Endothelial cell of umbilical vein (primary cell): ENCODE measurements at regions not wholly inside any gene's neighbourhood (a gene's known extent, or its start where the extent isn't known, plus 50 kb on each side); places are given as distances from the start of the nearest gene placed in this dataset.

ENCODE experiments used
- BruUV-seq: library from RNA; stranded (reverse); fragments of 400-500 nt; replicated peaks from 2 replicates; lab custom pipeline; 2021; lab: Mats Ljungman, UMichigan
- CTCF ChIA-PET: fragments of 300-600, 350-600 bp; sonication (Branson Sonifier 250); formaldehyde crosslinking; loops from one replicate; lab custom pipeline; 2021; ENCODE audit warnings: antibody characterized with exemption, inconsistent platforms; lab: Charles Lee
- POLR2A ChIA-PET: fragments of 300-600, 350-600 bp; sonication (Branson Sonifier 250); formaldehyde crosslinking; loops from one replicate; lab custom pipeline; 2021; ENCODE audit warnings: antibody characterized with exemption, inconsistent platforms; lab: Charles Lee
- DNase-seq: peaks from one replicate; pipeline ENCODE4 v3.0.0-alpha.2; 2011; ENCODE audit warnings: low read depth, low spot score
- FAIRE-seq: peaks from 2 replicates; lab custom pipeline; 2011; peaks lifted over from hg19 to GRCh38; lab: Jason Lieb, UNC
- H2AFZ ChIP-seq: 2 replicates; pipeline ENCODE4 v1.6.0; 2012; ENCODE audit warnings: low read depth, low read length, control low read depth, inconsistent platforms
- H3K27ac ChIP-seq: 2 replicates; pipeline ENCODE4 v1.5.1; 2011; ENCODE audit warnings: low read depth, mild to moderate bottlenecking, control low read depth, low read length, moderate library complexity; ENCODE audit not compliant: insufficient read depth
- H3K27me3 ChIP-seq, 2 experiments: 2 replicates each; pipeline versions ENCODE4 v1.6.0 to v1.6.1; 2011; ENCODE audit warnings: low read length in 2 of 2, mixed read lengths in 1 of 2; ENCODE audit not compliant: control insufficient read depth in 2 of 2, insufficient read depth in 2 of 2
- H3K36me3 ChIP-seq, 2 experiments: 2 replicates in 1 of 2; 3 replicates in 1 of 2; pipeline ENCODE4 v1.5.1; 2011; ENCODE audit warnings: low read length in 2 of 2, mild to moderate bottlenecking in 1 of 2, moderate library complexity in 1 of 2; ENCODE audit not compliant: control insufficient read depth in 2 of 2, insufficient read depth in 2 of 2; ENCODE audit errors: extremely low read depth in 1 of 2
- H3K4me1 ChIP-seq: 3 replicates; pipeline ENCODE4 v1.5.1; 2011; ENCODE audit warnings: mild to moderate bottlenecking, low read length; ENCODE audit not compliant: control insufficient read depth, insufficient read depth; ENCODE audit errors: extremely low read depth
- H3K4me2 ChIP-seq: 2 replicates; pipeline ENCODE4 v1.6.1; 2011; ENCODE audit warnings: low read length, control low read depth, mixed read lengths; ENCODE audit not compliant: insufficient read depth
- H3K4me3 ChIP-seq, 3 experiments: fragments of 200-600 bp in 1 of 3; sonication (generic), shearing (Covaris generic) in 1 of 3; replicated peaks in 1 of 3; 2 replicates each; pipeline ENCODE4 v1.5.1; 2011 to 2016; ENCODE audit warnings: control low read depth in 3 of 3, low read length in 3 of 3, mild to moderate bottlenecking in 2 of 3, inconsistent platforms in 1 of 3, low read depth in 1 of 3, moderate library complexity in 1 of 3; ENCODE audit not compliant: insufficient read depth in 1 of 3
- H3K79me2 ChIP-seq: 2 replicates; pipeline ENCODE4 v1.6.0; 2012; ENCODE audit warnings: low read length, inconsistent platforms; ENCODE audit not compliant: control insufficient read depth, insufficient read depth
- H3K9ac ChIP-seq: replicated peaks from 2 replicates; pipeline ENCODE3; 2011; ENCODE audit warnings: low read length, control low read depth; ENCODE audit not compliant: insufficient read depth; ENCODE audit errors: extremely low read depth
- H3K9me1 ChIP-seq: replicated peaks from 3 replicates; pipeline ENCODE4 v1.6.0; 2011; ENCODE audit warnings: mild to moderate bottlenecking, low read length; ENCODE audit not compliant: control insufficient read depth, insufficient read depth; ENCODE audit errors: extremely low read depth
- H3K9me3 ChIP-seq: replicated peaks from 2 replicates; pipeline ENCODE4 v1.5.1; 2012; ENCODE audit warnings: low read length, inconsistent platforms; ENCODE audit not compliant: control insufficient read depth, insufficient read depth
- H4K20me1 ChIP-seq: replicated peaks from 2 replicates; pipeline ENCODE3; 2011; ENCODE audit warnings: mild to moderate bottlenecking, low read length; ENCODE audit not compliant: control insufficient read depth, insufficient read depth; ENCODE audit errors: extremely low read depth
- EZH2 ChIP-seq: IDR thresholded peaks from 2 replicates; pipeline ENCODE4 v1.6.1; 2012; ENCODE audit warnings: borderline replicate concordance, low read depth, mild to moderate bottlenecking, moderate library complexity, low read length, inconsistent platforms; ENCODE audit not compliant: severe bottlenecking
- FOS ChIP-seq: IDR thresholded peaks from 2 replicates; pipeline ENCODE4 v1.6.1; 2011; ENCODE audit warnings: mild to moderate bottlenecking, low read length, moderate library complexity, borderline replicate concordance; ENCODE audit not compliant: insufficient read depth
- GATA2 ChIP-seq: IDR thresholded peaks from 2 replicates; pipeline ENCODE4 v1.7.0; 2011; ENCODE audit warnings: low read depth, mild to moderate bottlenecking, moderate library complexity, mixed read lengths, low read length; ENCODE audit not compliant: insufficient read length, insufficient read depth
- JUN ChIP-seq: IDR thresholded peaks from 2 replicates; pipeline ENCODE4 v1.6.1; 2011; ENCODE audit warnings: borderline replicate concordance, low read depth; ENCODE audit not compliant: insufficient read length, insufficient read depth
- MYC ChIP-seq: IDR thresholded peaks from one replicate; pipeline ENCODE4 v1.6.1; 2011; ENCODE audit warnings: mild to moderate bottlenecking, low read depth, low read length
- POLR2A ChIP-seq: IDR thresholded peaks from 2 replicates; pipeline ENCODE4 v1.6.1; 2012; ENCODE audit warnings: low read depth, mild to moderate bottlenecking, control low read depth, low read length
- POLR2AphosphoS5 ChIP-seq: IDR thresholded peaks from 2 replicates; pipeline ENCODE4 v1.6.1; 2012; ENCODE audit warnings: low read depth, mild to moderate bottlenecking, control low read depth, low read length, moderate library complexity; ENCODE audit not compliant: insufficient read depth
- dilution Hi-C: fragments of 300-500 bp; cut with MboI; formaldehyde crosslinking; loops from one replicate; pipeline ENCODE4 v1.15.0; 2019; ENCODE audit warnings: low sequenced_read_pairs; ENCODE audit not compliant: extremely low pct_ligation_motif_present
- intact Hi-C: fragments of 100-400 bp; cut with micrococcal nuclease; formaldehyde crosslinking; loops from one replicate; pipeline ENCODE4 v1.10.0; 2022
- TF ChIP-seq, protein P1 (sequence below): IDR thresholded peaks from 2 replicates; pipeline ENCODE4 v1.6.1; 2011; ENCODE audit not compliant: insufficient read depth, insufficient read length
- TF ChIP-seq, protein P2 (sequence below), 2 donors: IDR thresholded peaks; 1 replicate in 1 of 2; 2 replicates in 1 of 2; pipeline ENCODE4 v1.5.1; 2011; ENCODE audit warnings: low read length in 2 of 2, mild to moderate bottlenecking in 2 of 2, moderate library complexity in 2 of 2, control low read depth in 1 of 2, inconsistent platforms in 1 of 2, low read depth in 1 of 2; ENCODE audit not compliant: insufficient read depth in 1 of 2; ENCODE audit errors: extremely low read depth in 1 of 2

- no peak for TF ChIP-seq JUN
- TF ChIP-seq MYC, result no peak
- TF ChIP-seq, protein P1, sequence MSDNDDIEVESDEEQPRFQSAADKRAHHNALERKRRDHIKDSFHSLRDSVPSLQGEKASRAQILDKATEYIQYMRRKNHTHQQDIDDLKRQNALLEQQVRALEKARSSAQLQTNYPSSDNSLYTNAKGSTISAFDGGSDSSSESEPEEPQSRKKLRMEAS, result no peak
- TF ChIP-seq, protein P2, sequence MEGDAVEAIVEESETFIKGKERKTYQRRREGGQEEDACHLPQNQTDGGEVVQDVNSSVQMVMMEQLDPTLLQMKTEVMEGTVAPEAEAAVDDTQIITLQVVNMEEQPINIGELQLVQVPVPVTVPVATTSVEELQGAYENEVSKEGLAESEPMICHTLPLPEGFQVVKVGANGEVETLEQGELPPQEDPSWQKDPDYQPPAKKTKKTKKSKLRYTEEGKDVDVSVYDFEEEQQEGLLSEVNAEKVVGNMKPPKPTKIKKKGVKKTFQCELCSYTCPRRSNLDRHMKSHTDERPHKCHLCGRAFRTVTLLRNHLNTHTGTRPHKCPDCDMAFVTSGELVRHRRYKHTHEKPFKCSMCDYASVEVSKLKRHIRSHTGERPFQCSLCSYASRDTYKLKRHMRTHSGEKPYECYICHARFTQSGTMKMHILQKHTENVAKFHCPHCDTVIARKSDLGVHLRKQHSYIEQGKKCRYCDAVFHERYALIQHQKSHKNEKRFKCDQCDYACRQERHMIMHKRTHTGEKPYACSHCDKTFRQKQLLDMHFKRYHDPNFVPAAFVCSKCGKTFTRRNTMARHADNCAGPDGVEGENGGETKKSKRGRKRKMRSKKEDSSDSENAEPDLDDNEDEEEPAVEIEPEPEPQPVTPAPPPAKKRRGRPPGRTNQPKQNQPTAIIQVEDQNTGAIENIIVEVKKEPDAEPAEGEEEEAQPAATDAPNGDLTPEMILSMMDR (IDR thresholded peaks at IDR 0.05; ENCODE audit: extremely low read depth in 1 of 2, insufficient read depth in 1 of 2, low read depth in 1 of 2, low read length in 2 of 2), result no peak
- no peak for TF ChIP-seq POLR2A
- no peak for FAIRE-seq
- H4K20me1 ChIP-seq, result no peaks in the 10 kb centered on the region
- no peaks in the 10 kb centered on the region for H3K4me1 ChIP-seq
- dilution Hi-C loops, result no loop called here
- no peaks in the 10 kb centered on the region for H3K79me2 ChIP-seq
- POLR2A ChIA-PET, result no interaction called here
- no peak overlapping the region for H3K9ac ChIP-seq
- H3K9me3 ChIP-seq, result no peaks in the 10 kb centered on the region
- no peak overlapping the region for H3K4me3 ChIP-seq
- no peak overlapping the region for H2AFZ ChIP-seq
- CTCF ChIA-PET, result no interaction called here
- H3K9me1 ChIP-seq, result no peaks in the 10 kb centered on the region
- H3K27me3 ChIP-seq, result no peaks in the 10 kb centered on the region
- no peak overlapping the region for H3K4me2 ChIP-seq
- no peaks in the 10 kb centered on the region for H3K36me3 ChIP-seq
- no peak for DNase-seq
- intact Hi-C loops, result no loop called here
- no peak overlapping the region for H3K27ac ChIP-seq
- no TSS peak for BruUV-seq
These were observed 189.0 kb upstream of the PUM3 start for GRCh38 chr9:3032898-3033297.

DNA sequence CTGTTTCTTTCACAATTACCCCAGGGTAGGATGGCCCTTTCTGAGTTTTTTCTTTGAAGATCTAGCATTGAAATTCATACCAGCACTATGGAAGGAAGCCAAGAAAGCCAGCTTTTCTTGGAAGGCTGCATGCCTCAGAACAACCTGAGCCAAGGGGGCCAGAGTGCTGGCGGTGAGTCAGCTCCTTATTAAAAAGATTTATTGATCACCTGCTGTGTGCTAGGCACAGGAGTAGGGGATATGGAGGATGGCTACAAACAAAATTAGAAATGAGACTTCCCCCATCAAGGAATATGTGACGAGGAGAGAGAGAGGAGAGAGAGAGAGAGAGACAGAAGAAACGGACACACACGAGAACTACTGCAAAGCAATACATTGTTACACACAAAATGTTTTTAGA lies 184.6 kb upstream of the PUM3 start:
- Histone ChIP-seq H4K20me1 (no peaks in the 10 kb centered on the region), H3K9me1 (no peaks in the 10 kb centered on the region), H3K4me2 (no peak overlapping the region), H3K9me3 (no peaks in the 10 kb centered on the region), H2AFZ (no peak overlapping the region), H3K36me3 (no peaks in the 10 kb centered on the region), H3K4me1 (no peaks in the 10 kb centered on the region), H3K27me3 (no peaks in the 10 kb centered on the region), H3K4me3 (no peak overlapping the region), H3K27ac (no peak overlapping the region), H3K9ac (no peak overlapping the region), H3K79me2 (no peaks in the 10 kb centered on the region)
- no peak for TF ChIP-seq POLR2A
- no peak for TF ChIP-seq POLR2AphosphoS5
- TF ChIP-seq FOS, result no peak
- TF ChIP-seq JUN, result no peak
- TF ChIP-seq MYC, result no peak
- TF ChIP-seq GATA2, result no peak
- TF ChIP-seq EZH2, result no peak
- TF ChIP-seq, protein P2 (IDR thresholded peaks at IDR 0.05; ENCODE audit: extremely low read depth in 1 of 2, insufficient read depth in 1 of 2, low read depth in 1 of 2, low read length in 2 of 2), result no peak
- TF ChIP-seq, protein P1, result no peak
- dilution Hi-C loops (no loop called here), intact Hi-C loops (no loop called here)
- CTCF ChIA-PET, result no interaction called here
- FAIRE-seq (no peak), DNase-seq (no peak)
- no TSS peak for BruUV-seq
- POLR2A ChIA-PET, result no interaction called here
